GM12892 (cell line): ENCODE measurements at regions not wholly inside any gene's neighbourhood (a gene's known extent, or its start where the extent isn't known, plus 50 kb on each side); places are given as distances from the start of the nearest gene placed in this dataset.

Experiments used
- POLR2A ChIP-seq: IDR thresholded peaks from 2 replicates; pipeline ENCODE4 v1.6.1; 2011; ENCODE audit warnings: low read depth, low read length, control low read depth
- POLR2AphosphoS5 ChIP-seq: IDR thresholded peaks from 2 replicates; pipeline ENCODE4 v1.6.1; 2011; ENCODE audit warnings: low read depth, low read length, control low read depth

DNA sequence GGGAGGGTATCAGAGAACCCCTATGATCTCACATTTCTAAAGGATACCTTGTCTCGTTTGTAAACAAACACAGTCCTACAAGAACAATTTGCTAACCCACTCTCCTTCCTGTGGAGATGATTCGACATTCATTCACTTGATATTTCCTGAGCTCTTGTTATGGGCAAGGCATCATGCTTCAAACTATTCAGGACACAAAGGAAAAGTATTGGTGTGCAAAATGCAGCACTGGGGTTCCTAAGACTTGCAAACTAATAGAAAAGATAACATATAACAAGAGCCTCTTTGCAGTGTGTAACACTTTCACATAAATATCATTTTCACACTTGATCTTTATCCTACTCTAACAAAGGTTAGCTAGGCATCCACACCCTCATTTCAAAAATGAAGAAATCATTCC lies 211.5 kb upstream of the BLID start:
- no peak for TF ChIP-seq POLR2A
- no peak for TF ChIP-seq POLR2AphosphoS5
